Fibroblast of lung (primary cell): ENCODE measurements at regions not wholly inside any gene's neighbourhood (a gene's known extent, or its start where the extent isn't known, plus 50 kb on each side); places are given as distances from the start of the nearest gene placed in this dataset.

Experiments
- EZH2 ChIP-seq: IDR thresholded peaks from 2 replicates; pipeline ENCODE4 v1.5.1; 2012; ENCODE audit warnings: low read length, control low read depth, mild to moderate bottlenecking; ENCODE audit errors: missing control alignments
- TF ChIP-seq, protein P1 (sequence below), 2 donors: IDR thresholded peaks in 1 of 2; conservative IDR thresholded peaks in 1 of 2; 1 replicate in 1 of 2; 2 replicates in 1 of 2; pipeline ENCODE4 v1.5.1; 2011 to 2012; ENCODE audit warnings: low read length in 2 of 2, control low read depth in 1 of 2, inconsistent platforms in 1 of 2, low read depth in 1 of 2, mild to moderate bottlenecking in 1 of 2

DNA sequence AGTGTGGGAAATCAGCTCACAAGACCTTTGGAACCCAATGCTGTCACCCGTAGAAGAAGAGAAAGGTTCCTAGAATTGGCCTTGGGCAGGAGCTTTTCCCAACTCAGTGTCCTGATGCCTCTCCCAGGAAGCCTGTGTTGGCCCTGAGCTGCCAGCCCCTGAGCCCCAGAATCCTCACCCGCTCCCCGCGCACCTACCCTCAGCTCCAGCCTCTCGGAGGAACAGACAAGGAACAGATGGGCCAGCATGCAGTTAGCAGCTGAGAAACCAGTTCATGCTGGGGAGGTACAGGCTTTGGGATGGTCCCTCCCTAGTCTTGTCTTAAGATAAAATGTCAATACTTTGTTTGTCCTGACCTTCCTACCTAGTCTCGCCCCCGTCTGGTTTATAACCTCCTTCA lies 121.9 kb upstream of the CDH4 start:
- TF ChIP-seq, protein P1, sequence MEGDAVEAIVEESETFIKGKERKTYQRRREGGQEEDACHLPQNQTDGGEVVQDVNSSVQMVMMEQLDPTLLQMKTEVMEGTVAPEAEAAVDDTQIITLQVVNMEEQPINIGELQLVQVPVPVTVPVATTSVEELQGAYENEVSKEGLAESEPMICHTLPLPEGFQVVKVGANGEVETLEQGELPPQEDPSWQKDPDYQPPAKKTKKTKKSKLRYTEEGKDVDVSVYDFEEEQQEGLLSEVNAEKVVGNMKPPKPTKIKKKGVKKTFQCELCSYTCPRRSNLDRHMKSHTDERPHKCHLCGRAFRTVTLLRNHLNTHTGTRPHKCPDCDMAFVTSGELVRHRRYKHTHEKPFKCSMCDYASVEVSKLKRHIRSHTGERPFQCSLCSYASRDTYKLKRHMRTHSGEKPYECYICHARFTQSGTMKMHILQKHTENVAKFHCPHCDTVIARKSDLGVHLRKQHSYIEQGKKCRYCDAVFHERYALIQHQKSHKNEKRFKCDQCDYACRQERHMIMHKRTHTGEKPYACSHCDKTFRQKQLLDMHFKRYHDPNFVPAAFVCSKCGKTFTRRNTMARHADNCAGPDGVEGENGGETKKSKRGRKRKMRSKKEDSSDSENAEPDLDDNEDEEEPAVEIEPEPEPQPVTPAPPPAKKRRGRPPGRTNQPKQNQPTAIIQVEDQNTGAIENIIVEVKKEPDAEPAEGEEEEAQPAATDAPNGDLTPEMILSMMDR (conservative IDR thresholded peaks at IDR 0.05 in 1 of 2, IDR thresholded peaks at IDR 0.05 in 1 of 2; ENCODE audit: low read depth in 1 of 2, low read length in 2 of 2) = no peak
- TF ChIP-seq EZH2 = no peak
